ENCODE measurements at regions not wholly inside any gene's neighbourhood (a gene's known extent, or its start where the extent isn't known, plus 50 kb on each side); places are given as distances from the start of the nearest gene placed in this dataset.
"Not testable (repeated sequence)": the region's sequence is repeated elsewhere in the genome, so short reads cannot be mapped to it uniquely, and the experiment has no call there.

DNA sequence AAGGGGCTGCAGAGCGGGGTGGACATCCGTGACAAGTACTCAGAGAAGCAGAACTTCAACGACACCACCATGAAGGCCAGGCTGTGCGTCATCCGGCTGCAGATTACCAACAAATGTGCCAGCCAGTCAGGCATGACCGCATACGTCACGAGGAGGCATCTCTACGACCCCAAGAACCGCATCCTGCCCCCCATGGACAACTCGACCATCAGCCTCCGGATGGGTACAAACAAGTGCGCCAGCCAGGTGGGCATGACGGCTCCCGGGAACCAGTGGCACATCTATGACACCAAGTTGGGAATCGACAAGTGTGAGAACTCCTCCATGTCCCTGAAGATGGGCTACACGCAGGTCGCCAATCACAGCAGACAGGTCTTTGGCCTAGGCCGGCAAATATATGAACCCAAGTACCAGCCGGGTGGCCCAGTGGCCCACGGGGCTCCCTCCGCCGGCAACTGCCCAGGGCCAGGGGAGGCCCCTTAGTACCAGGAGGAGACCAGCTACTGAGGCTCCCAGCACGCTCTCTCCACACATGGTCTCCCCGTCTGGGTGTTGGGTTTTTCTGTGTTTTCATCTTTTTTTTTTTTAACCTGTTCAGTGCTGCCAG is 133.4 kb upstream of the TEKT4 start:
- not testable (repeated sequence) for DNase-seq

DNA sequence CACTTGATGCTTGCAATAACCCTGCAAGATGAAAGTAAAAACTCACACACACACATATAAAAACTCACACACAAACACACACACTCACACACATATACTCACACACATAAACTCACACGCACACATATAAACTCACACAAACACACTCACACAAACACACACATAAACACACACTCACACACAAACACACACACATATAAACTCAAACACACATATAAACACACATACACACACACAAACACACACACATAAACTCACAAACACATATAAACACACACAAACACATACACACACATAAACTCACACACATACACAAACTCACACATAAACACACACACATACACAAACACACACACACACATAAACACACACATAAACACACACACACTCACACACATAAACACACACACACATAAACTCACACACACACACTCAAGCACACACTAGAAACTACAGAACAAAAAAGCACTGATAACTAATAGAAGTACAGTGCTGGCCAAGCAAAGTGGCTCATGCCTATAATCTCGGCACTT is 117.7 kb upstream of the TEKT4 start:
- no peak for DNase-seq

DNA sequence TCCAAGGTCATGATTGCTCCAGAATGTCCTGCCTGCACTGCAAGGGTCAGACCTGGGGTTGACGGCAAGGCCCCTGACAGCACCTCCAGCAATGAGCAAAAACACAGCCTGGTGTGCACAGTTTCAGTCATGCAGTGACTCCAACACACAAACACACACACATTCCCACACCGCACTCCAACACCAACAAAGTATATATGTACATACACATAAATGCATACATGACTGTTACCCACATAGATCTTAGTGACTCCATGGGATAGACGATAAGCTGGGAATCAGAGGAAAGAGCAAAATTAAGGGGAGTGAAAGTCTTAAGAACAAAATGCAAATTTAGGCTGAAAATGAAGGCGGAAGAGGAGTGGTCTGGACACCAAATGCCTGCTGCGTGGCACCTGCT is 112.7 kb upstream of the TEKT4 start:
- no peak for DNase-seq

DNA sequence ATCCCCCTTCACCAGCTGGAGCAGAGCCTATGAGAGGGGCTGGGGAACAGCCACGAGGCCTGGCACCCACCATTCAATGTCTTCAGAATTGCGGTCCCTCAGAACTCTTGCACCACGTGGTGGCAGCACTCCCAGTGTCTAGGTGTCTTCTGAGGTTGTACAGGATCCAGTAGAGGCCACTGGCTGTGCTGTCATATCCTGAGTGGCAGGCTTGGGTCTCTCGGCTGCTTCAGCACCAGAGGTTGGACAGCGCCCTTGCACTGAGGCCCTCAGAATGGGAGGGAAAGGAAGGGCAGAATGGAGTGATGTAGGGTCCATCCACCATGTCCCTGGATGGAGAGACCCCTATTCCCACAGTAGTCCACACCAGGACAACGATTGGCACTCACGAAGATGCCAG is 112.0 kb upstream of the TEKT4 start:
- no peak for DNase-seq

DNA sequence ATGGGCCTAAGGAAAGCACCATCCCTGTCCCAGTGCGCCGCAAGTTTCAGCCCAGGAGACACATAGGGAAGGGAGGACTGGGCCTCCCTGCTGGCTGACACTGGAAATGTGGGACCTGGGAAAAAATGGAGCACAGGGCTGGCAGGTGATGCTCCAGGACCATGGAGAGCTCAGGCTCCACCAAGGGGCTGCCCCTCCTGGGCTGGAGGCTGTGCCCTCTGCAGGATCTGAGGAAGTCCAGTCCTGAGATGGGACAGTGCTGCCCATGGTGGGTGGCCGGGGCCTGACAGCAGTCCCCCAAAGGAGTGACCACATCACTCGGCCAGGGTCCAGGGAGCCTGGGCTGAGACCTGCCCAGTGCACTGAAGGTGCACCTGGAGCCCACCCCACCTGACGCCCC is 108.6 kb upstream of the TEKT4 start:
- no peak for DNase-seq

DNA sequence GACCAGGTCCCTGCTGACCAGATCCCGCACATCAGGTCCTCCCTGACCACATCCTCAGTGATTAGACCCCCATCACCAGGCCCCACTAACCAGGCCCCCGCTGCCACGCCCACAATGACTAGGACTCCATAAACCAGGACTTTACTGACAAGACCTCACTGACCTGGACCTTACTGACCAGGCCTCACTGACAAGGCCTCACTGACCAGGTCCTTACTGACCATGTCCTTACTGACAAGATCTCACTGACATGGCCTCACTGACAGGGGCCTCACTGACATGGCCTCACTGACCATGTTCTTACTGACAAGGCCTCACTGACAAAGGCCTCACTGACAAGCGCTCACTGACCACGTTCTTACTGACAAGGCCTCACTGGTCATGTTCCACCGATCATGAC is 107.9 kb upstream of the TEKT4 start:
- DNase-seq, result no peak

DNA sequence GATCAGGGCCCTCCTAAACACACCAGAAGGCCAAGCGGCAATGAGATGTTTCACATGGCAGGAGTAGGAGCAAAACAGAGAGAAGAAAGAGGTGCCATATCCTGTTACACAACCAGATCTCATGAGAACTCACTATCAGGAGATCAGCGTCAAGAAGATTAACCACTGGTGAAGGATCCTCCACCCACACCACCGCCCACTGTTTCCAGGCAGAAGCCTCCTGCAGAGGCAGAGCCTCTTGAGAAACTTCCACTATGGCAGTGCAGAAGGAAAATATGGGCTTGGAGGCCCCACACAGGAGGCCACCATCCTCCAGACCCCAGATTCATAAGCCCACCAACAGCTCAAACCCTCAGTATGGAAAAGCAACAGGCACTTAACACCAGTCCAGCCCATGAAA is 106.9 kb upstream of the TEKT4 start:
- DNase-seq, result not testable (repeated sequence)

DNA sequence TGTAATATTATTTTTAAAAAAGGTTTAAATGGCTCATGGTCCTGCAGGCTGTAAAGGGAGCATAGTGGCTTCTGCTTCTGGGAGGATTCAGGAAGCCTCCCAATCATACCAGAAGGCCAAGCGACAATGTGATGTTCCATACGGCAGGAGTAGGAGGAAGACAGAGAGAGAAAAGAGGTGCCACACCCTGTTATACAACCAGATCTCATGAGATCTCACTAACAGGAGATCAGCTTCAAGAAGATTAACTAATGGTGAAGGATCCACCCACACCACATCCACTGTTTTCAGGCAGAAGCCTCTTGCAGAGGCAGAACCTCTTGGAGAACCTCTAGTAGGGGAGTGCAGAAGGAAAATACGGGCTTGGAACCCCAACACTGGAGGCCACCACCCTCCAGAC is 103.9 kb upstream of the TEKT4 start:
- DNase-seq, result no peak

DNA sequence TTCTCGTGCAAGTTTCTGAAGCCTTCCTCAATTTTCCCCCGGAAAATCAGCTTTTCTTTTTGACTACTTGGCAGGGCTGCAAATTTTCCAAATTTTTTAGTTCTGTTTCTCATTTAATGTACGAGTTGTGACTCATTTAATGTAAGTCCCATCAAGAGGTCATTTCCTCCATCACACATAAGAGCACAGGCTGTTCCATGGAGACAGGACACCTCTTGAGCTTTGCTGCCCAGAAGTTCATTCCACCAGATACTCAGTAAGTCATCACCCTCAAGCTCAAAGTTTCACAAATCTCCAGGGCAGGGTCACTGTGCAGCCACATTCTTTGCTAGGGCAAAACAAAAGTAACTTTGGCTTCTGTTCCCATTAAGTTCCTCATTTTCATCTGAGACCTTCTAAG is 101.5 kb upstream of the TEKT4 start:
- DNase-seq, result no peak

DNA sequence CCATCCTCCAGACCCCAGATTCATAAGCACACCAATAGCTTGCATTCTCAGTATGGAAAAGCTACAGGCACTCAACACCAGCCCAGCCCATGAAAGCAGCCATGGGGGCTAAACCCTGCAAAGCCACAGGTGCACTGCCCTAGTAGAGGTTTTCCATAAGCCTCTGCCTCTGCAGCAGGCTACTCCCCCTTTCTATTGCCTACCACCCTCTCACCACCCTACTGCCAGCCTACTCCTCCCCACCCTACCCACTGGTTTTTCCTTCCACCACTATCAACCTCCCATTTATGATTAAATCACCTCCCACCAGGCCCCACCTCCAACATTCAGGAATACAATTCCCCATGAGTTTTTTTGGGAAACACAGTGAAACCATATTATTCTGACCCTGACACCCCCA is 96.4 kb upstream of the TEKT4 start:
- DNase-seq, result no peak

DNA sequence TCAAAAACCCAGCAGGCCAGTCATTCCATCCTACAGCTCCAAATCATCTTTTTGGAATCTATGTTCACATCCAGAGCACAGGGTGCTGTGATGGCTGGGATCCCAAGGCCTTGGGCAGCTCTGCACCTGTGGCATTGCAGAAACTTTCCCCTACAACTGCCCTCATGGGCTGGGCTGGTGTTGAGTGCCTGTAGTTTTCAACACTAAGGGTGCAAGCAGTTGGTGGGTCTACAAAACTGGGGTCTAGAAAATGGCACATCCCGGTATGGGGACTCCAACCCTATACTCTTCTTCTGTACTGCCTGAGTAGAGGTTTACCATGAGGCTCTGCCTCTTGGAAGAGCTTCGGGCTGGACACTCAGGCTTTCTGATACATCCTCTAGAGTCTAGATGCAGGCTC is 95.2 kb upstream of the TEKT4 start:
- no peak for DNase-seq

DNA sequence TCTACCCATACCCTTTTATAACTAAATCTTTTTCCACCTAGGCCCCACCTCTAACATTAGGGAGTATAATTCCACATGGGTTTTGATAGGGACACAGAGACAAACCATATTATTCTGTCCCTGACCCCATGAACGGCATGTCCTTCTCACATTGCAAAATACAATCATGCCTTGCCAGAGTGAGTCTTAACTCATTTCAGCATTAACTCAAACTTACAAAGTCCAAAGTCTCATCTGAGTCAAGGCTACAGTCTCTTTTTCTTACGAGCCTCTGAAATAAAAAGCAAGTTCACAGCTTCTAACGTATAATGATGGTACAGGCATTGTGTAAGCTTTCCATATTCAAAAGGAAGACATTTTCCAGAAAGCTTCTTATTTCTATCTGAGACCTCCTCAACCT is 86.1 kb upstream of the TEKT4 start:
- not testable (repeated sequence) for DNase-seq

DNA sequence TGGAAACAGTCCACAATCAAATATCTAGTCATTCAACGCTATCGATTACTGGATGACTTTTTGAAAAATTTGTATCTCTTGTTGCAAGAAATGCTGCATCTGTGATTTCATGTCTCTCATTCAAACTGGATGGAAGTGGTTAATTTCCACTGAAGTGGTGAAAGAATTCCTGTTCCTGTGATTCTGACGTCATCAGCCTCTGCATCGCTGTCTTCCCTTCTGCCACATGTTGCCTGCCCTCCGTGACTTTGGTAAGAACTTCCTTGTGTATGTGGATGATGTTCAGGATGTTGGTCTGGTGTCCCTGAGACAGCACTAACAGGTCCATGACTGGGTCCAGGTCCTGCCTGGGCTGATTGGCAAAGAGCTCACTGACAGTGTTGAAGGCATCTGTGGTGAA is 84.8 kb upstream of the TEKT4 start:
- DNase-seq, result not testable (repeated sequence)

DNA sequence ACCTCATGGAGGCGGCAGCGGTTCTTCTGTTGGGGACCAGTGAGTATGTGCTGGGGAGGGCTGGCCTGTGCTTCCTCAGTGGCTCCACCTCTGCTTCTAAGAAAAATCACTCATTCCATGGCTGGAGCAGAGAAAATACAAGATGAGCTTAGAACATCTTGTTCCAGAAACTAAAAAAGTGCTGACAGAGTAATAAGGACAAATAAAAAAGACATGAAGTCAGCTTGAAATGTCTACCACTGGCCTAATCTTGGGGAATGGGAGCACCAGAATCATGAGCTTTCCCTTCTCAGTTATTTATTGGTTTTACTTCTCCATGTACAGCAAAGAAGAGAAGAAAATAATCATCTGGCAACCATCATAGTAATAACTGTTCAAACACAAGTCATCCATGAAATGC is 81.1 kb upstream of the TEKT4 start:
- DNase-seq, result not testable (repeated sequence)

DNA sequence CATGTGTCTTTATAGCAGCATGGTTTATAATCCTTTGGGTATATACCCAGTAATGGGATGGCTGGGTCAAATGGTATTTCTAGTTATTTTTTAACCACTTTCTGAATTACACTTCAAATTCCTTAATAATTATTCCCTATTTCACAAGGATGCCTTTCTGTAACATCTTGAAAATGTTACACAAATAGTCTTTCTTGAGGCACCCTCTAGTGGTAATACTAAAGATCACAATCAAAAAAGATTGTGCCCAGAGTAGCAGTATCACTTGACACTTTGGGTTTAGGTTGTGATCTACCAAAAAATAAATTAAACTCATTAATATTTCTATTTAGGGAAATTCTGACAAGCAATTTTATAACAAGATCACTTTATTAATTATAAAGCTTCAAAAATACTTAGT is 74.0 kb upstream of the TEKT4 start:
- DNase-seq, result peak; percentile 4 to 14
